ENCODE measurements at regions not wholly inside any gene's neighbourhood (a gene's known extent, or its start where the extent isn't known, plus 50 kb on each side); places are given as distances from the start of the nearest gene placed in this dataset.
"Not testable (repeated sequence)": the region's sequence is repeated elsewhere in the genome, so short reads cannot be mapped to it uniquely, and the experiment has no call there.

GRCh38 chr2:234392041-234392615, 104.8 kb downstream of the ARL4C start:
- H3K9me3 ChIP-seq (ENCODE audit: low read depth, low read length) = no peaks in the 10 kb centered on the region
- H3K27me3 ChIP-seq (ENCODE audit: insufficient read depth, low read length) = peaks cover 2% of the 10 kb centered on the region
- no peaks in the 10 kb centered on the region for H3K36me3 ChIP-seq (ENCODE audit: insufficient read depth, low read length)
- no peaks in the 10 kb centered on the region for H4K20me1 ChIP-seq (ENCODE audit: insufficient read depth, low read length)
- peaks cover 4% of the 10 kb centered on the region for H3K4me1 ChIP-seq (ENCODE audit: insufficient read depth, low read length)
- no peak overlapping the region for H3K4me3 ChIP-seq (ENCODE audit: insufficient read depth, low read length)
- H3K79me2 ChIP-seq (ENCODE audit: insufficient read depth, low read length) = no peaks in the 10 kb centered on the region
- no peak overlapping the region for H3K27ac ChIP-seq (ENCODE audit: low read depth, low read length)
- no peak overlapping the region for H3K4me2 ChIP-seq (ENCODE audit: insufficient read depth, low read length)
- DNase-seq (ENCODE audit: insufficient read length, low spot score, missing footprints) = no peak
- no peak for TF ChIP-seq CTCF (IDR thresholded peaks at IDR 0.05; ENCODE audit: extremely low read depth, low read depth, low read length)
- H2AFZ ChIP-seq (ENCODE audit: low read length) = no peak overlapping the region

GRCh38 chr2:234391625-234392024, 105.3 kb downstream of the ARL4C start:
- no peaks in the 10 kb centered on the region for H3K9me3 ChIP-seq (ENCODE audit: low read depth, low read length)
- TF ChIP-seq CTCF (IDR thresholded peaks at IDR 0.05; ENCODE audit: extremely low read depth, low read depth, low read length) = no peak
- H3K4me2 ChIP-seq (ENCODE audit: insufficient read depth, low read length) = no peak overlapping the region
- H2AFZ ChIP-seq (ENCODE audit: low read length) = no peak overlapping the region
- H3K79me2 ChIP-seq (ENCODE audit: insufficient read depth, low read length) = no peaks in the 10 kb centered on the region
- no peak overlapping the region for H3K4me3 ChIP-seq (ENCODE audit: insufficient read depth, low read length)
- peaks cover 1% of the 10 kb centered on the region for H3K27me3 ChIP-seq (ENCODE audit: insufficient read depth, low read length)
- H3K27ac ChIP-seq (ENCODE audit: low read depth, low read length) = no peak overlapping the region
- H3K36me3 ChIP-seq (ENCODE audit: insufficient read depth, low read length) = no peaks in the 10 kb centered on the region
- H4K20me1 ChIP-seq (ENCODE audit: insufficient read depth, low read length) = no peaks in the 10 kb centered on the region
- H3K4me1 ChIP-seq (ENCODE audit: insufficient read depth, low read length) = peaks cover 4% of the 10 kb centered on the region
- no peak for DNase-seq (ENCODE audit: insufficient read length, low spot score, missing footprints)

GRCh38 chr2:234389661-234390060, 107.2 kb downstream of the ARL4C start:
- H3K27me3 ChIP-seq (ENCODE audit: insufficient read depth, low read length); DNase-seq (ENCODE audit: insufficient read length, low spot score, missing footprints); H3K4me3 ChIP-seq (ENCODE audit: insufficient read depth, low read length); H3K79me2 ChIP-seq (ENCODE audit: insufficient read depth, low read length); H3K36me3 ChIP-seq (ENCODE audit: insufficient read depth, low read length); H3K4me1 ChIP-seq (ENCODE audit: insufficient read depth, low read length); H2AFZ ChIP-seq (ENCODE audit: low read length); H3K4me2 ChIP-seq (ENCODE audit: insufficient read depth, low read length); H4K20me1 ChIP-seq (ENCODE audit: insufficient read depth, low read length); H3K27ac ChIP-seq (ENCODE audit: low read depth, low read length); H3K9me3 ChIP-seq (ENCODE audit: low read depth, low read length): not testable (repeated sequence)

GRCh38 chr2:234388591-234388990, 108.3 kb downstream of the ARL4C start:
- Histone ChIP-seq H3K9me3 (ENCODE audit: low read depth, low read length) (no peaks in the 10 kb centered on the region), H2AFZ (ENCODE audit: low read length) (no peak overlapping the region), H3K4me2 (ENCODE audit: insufficient read depth, low read length) (no peak overlapping the region), H3K4me1 (ENCODE audit: insufficient read depth, low read length) (peaks cover 4% of the 10 kb centered on the region), H3K36me3 (ENCODE audit: insufficient read depth, low read length) (no peaks in the 10 kb centered on the region), H3K27ac (ENCODE audit: low read depth, low read length) (no peak overlapping the region), H3K27me3 (ENCODE audit: insufficient read depth, low read length) (no peaks in the 10 kb centered on the region), H3K4me3 (ENCODE audit: insufficient read depth, low read length) (no peak overlapping the region), H3K79me2 (ENCODE audit: insufficient read depth, low read length) (no peaks in the 10 kb centered on the region), H4K20me1 (ENCODE audit: insufficient read depth, low read length) (no peaks in the 10 kb centered on the region)
- no peak for DNase-seq (ENCODE audit: insufficient read length, low spot score, missing footprints)
- TF ChIP-seq CTCF (IDR thresholded peaks at IDR 0.05; ENCODE audit: extremely low read depth, low read depth, low read length) = no peak
